ENCODE measurements at regions not wholly inside any gene's neighbourhood (a gene's known extent, or its start where the extent isn't known, plus 50 kb on each side); places are given as distances from the start of the nearest gene placed in this dataset.

GRCh38 chr1:163789911-163790310, 468.2 kb downstream of the NUF2 start:
- TF ChIP-seq POLR2A (IDR thresholded peaks at IDR 0.05) = no peak
- TF ChIP-seq CTCF (IDR thresholded peaks at IDR 0.05) = no peak
- Histone ChIP-seq H3K9me3 (no peaks in the 10 kb centered on the region), H3K36me3 (no peaks in the 10 kb centered on the region), H3K27me3 (no peaks in the 10 kb centered on the region), H3K4me1 (no peaks in the 10 kb centered on the region), H3K27ac (no peak overlapping the region), H3K4me3 (no peak overlapping the region)
- DNase-seq = no peak

GRCh38 chr1:163794551-163794950, 472.8 kb downstream of the NUF2 start:
- Histone ChIP-seq H3K27me3 (no peaks in the 10 kb centered on the region), H3K27ac (no peak overlapping the region), H3K9me3 (no peaks in the 10 kb centered on the region), H3K36me3 (no peaks in the 10 kb centered on the region), H3K4me3 (no peak overlapping the region), H3K4me1 (no peaks in the 10 kb centered on the region)
- no peak for DNase-seq
- no peak for TF ChIP-seq CTCF (IDR thresholded peaks at IDR 0.05)
- TF ChIP-seq POLR2A (IDR thresholded peaks at IDR 0.05) = no peak

- H3K27me3 ChIP-seq = no peaks in the 10 kb centered on the region
Observed at GRCh38 chr1:163796394-163796821, 474.7 kb downstream of the NUF2 start.

GRCh38 chr1:163797816-163798215, 476.1 kb downstream of the NUF2 start:
- no peak for DNase-seq
- Histone ChIP-seq H3K4me1 (no peaks in the 10 kb centered on the region), H3K4me3 (no peak overlapping the region), H3K9me3 (no peaks in the 10 kb centered on the region), H3K27me3 (no peaks in the 10 kb centered on the region), H3K27ac (no peak overlapping the region), H3K36me3 (no peaks in the 10 kb centered on the region)
- TF ChIP-seq CTCF (IDR thresholded peaks at IDR 0.05) (no peak), POLR2A (IDR thresholded peaks at IDR 0.05) (no peak)

More at GRCh38 chr1:163796394-163796821, 474.7 kb downstream of the NUF2 start:
- Histone ChIP-seq H3K27ac (no peak overlapping the region), H3K36me3 (no peaks in the 10 kb centered on the region), H3K4me3 (no peak overlapping the region), H3K9me3 (no peaks in the 10 kb centered on the region), H3K4me1 (no peaks in the 10 kb centered on the region)
- no peak for TF ChIP-seq POLR2A (IDR thresholded peaks at IDR 0.05)
- TF ChIP-seq CTCF (IDR thresholded peaks at IDR 0.05) = no peak
- DNase-seq = no peak

- no peak overlapping the region for H3K27ac ChIP-seq
- no peaks in the 10 kb centered on the region for H3K4me1 ChIP-seq
- no peaks in the 10 kb centered on the region for H3K36me3 ChIP-seq
- no peak for TF ChIP-seq POLR2A (IDR thresholded peaks at IDR 0.05)
- TF ChIP-seq CTCF (IDR thresholded peaks at IDR 0.05) = no peak
- no peaks in the 10 kb centered on the region for H3K27me3 ChIP-seq
- no peak for DNase-seq
- no peaks in the 10 kb centered on the region for H3K9me3 ChIP-seq
- H3K4me3 ChIP-seq = no peak overlapping the region
Observed at GRCh38 chr1:163799190-163799805, 477.5 kb downstream of the NUF2 start.

All from Peyer's patch (tissue), 4 donors.